HG03354 (cell line): ENCODE measurements at regions not wholly inside any gene's neighbourhood (a gene's known extent, or its start where the extent isn't known, plus 50 kb on each side); places are given as distances from the start of the nearest gene placed in this dataset.

ENCODE experiments used
- ATAC-seq: cut with Tn5 transposase; IDR thresholded peaks from one replicate; pipeline ENCODE4 v1.9.1; 2021; ENCODE audit warnings: mild to moderate bottlenecking; ENCODE audit not compliant: unreplicated experiment, poor library complexity, severe bottlenecking

DNA sequence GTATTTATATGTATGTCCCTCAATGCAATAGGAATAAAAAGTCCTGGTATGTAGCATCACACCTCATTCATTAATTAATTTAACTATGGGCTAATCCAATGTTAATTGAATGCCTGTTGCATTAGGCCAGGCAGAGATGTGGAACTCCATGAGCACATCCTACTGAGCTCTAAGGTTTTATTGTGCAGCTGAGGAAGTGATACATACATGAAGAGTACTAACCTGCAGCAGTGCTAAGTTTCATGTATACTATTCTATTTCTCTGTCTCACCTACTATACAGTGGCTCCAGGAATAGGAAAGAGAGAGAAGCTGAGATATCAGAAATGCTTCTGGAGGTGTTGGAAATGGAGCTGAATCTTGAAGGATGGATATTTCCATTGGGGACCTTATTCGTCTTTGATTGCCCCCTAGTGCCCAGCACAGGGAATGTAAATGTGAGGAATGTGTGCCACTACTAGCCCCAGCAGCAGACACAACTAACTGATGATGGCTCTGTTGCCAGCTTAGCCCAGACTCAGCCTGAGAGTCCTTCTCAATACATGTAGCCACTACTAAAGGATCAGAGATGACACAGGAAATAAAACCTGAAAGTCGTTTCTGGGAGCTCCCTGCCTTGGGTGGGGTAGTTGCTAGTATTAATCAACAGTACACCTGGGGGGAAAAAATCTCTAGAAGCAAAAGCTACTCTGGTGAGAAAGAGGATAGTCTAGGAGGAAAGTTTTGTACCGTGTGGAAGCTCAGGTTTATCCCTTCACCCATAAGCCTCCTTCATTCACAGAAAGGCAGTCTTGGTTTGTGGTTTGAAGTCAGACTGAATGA lies 173.3 kb upstream of the FOXD3 start:
- ATAC-seq = peak; percentile 85

DNA sequence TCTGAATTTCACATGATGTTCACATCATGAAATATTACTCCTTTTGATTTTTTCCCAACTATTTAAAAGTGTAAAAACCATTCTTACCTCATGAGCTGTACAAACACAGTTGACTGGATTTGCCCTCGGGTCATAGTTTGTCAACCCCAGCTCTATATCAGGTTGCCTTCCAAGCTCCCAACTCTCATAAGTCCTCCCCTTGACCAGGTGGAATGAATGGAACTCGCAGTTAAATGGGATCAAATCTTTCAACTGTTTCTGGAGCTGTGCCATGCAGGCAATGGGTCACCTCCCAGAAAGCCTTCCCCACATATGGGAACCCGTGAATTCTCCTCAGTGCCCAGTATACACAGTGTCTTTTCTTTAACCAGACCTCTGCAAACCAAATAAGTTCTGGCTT lies 169.8 kb upstream of the FOXD3 start:
- ATAC-seq = no peak

DNA sequence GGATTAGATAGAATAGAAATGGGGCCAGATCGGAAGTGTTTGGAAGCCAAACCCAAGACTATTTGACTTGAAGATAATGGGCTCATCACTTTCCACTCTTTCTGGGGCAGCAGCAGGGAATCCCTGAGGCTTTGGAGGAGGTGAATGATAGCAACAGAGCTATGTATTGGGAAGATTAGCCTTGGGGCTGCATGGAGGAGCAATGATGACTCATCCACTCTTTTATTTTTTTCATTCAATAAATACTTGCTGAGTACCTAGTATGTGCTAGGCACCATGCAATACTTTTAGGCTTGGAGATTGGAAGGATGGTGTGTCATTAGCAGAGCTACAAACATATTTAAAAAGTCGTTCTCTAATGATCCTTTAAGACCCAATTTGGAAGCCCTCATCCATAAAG lies 166.9 kb upstream of the FOXD3 start:
- ATAC-seq = no peak

DNA sequence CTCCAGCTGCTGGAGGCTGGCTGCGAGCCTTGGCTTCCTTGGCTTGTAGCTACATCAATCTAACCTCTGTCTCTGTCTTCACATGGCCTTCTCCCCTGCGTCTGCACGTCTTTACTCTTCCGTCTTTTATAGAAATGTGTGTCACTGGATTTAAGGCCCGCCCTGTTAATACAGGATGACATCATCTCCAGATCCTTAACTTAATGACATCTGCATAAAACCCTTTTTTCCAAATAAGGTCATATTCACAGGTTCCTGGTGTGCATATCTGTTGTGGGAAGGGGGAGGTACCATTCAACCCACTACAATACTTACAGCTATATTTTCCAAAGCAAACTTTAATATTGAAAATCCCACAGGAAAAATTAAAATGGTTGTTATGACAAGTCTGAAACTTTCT lies 165.3 kb upstream of the FOXD3 start:
- no peak for ATAC-seq

DNA sequence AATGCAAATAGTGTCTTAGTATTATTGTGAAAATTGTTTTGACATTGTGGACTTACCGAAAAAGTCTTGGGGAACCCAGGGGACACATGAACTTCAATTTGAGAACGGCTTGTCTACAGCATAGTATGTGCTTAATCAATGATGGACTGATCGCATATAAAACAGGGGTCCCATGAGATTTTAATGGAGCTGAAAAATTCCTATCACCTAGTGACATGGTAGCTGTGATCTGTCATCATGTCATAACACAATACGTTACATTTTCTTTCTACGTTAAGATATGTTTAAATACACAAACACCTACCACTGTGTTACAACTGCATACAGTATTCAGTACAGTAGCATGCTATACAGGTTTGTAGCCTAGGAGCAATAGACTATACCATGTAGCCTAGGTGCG lies 153.3 kb upstream of the FOXD3 start:
- ATAC-seq = no peak

DNA sequence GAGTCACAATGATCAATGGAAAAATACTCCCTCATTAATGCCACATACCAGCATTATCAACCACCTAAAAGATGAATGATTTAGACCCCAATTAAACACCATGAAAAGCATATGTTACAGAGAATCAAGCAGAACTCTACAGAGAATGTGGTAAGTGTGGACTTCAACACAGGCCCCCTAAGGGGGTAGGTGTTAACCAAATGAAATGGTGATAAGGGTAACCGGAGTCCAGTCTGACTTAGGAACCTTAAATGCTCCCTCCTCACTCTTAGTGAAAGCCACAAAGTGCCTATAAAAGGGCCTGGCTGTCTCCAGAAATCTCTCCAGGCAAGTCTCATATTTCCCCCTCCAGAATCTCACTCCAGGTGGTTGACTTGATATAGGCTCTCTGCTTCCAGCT lies 149.2 kb upstream of the FOXD3 start:
- no peak for ATAC-seq

DNA sequence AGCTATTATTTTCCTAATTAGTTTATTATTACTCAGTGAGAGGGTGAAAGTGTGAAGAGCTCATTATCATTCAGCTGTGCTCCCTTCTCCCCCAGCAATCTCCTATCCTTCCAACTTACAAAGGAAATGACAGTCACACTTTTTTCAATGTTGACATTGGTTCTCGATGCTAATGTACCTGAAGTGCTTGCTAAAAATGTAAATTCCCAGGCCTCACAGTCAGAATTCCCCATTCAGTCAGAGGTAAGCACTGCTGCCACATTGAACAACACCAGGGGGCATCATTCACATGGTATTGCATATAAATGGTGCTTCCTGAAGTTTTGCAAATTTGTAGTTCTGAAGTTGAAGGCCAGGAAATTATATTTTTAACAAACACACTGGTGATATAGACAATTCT lies 132.7 kb upstream of the FOXD3 start:
- ATAC-seq = no peak

DNA sequence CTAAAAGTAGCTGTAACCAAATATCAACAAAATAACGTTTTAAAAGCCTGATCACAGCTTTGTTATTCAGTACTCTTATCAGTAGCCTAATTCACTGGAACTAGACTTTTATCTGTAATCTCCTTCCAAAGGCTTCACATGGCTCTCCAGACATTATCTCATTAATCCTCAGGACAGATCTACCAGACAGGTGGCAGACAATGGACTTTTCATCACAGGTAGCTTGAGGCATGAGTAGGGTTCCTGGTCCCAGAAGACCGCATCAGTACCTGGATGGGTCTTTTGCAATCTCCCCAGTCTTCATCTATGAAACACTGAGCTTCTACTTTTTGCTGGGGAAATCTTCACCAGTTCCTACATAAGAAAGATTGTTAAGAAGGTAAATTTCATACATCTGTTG lies 132.2 kb upstream of the FOXD3 start:
- ATAC-seq = no peak

DNA sequence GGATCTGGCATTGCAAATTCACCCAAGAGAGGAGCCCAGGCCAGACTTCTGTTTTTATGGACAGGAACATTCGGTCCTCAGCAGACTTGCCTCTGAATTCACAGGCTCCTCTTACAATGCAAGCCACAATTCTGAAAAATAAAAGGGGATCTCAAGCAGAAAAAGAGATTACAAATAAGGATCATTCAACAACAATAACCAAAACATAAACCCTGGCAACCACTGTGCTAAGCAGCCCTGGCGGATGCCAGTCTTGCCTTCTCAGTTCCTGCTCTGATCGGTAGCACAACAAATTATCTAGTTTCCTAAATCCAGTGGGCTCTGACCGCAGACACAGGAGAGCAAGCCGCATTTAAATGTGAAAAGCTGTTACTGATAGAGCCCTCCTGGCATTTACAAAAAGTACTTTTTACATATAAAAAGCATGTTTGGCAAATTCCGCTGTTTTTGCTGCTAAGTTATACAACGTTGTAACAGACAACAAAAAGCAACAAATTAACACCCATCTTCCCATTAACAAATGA lies 123.4 kb upstream of the FOXD3 start:
- ATAC-seq = no peak

DNA sequence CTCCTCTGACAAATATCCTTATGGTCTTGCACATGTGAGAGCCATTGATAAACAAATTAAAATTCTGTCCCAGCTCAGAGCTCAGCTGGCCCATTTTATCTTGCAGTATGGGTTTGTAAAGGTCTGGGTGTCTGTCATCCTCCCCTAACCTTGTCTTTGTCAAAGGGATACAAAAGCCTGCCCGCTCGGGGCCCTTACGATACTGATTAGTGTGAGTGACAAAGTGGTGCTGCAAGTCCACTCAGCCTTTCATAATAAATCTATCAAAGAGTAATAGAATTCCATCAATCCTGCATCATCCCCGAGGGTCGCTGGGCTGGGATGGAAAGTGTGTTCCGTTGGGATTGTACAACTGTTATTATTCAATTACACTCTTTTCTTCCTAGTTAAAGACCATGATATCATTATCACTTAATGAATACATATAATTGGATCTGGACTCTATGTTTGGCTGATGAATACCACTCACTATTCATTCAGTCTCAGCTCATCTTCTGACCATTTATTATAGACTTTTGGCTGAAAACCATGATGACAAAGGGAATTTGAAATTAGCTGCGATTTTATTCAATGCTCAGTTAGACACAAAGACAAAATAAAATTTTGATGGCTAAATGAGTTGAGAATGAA lies 122.5 kb upstream of the FOXD3 start:
- no peak for ATAC-seq

DNA sequence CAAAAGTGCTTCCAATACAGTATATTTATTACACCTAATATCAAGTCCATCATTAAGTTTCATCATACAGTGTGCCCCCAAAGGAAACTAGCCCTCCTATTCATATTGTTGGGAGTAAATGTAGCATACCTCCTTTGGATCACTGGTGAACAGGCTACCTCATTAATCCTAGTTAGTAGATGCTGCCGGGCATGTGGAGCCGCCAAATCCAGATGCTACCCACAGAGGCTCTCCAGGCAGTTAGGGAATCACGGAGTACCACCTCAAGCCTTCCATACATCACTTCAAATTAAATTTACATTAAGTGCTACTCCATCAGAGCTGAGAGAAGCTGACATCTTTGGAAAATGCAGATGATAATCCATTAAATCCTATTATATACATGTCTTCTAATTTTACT lies 121.7 kb upstream of the FOXD3 start:
- no peak for ATAC-seq

DNA sequence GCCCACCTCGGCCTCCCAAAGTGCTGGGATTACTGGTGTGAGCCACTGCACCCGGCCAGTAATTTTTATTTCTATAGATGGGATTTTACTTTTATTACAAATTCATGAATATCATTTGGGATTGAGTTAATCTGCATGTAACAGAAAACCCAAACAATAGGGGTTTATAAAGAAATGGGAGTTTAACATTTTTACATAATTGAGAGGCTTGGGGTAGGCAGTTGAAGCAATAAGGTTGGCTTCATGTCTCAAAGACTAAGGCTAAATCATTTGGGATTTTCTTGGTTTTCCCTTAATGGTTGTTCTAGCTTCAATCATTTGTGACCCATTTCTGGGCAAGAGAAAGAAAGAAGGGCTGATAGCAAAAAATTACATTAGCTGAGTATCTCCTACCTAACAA lies 118.7 kb upstream of the FOXD3 start:
- no peak for ATAC-seq

DNA sequence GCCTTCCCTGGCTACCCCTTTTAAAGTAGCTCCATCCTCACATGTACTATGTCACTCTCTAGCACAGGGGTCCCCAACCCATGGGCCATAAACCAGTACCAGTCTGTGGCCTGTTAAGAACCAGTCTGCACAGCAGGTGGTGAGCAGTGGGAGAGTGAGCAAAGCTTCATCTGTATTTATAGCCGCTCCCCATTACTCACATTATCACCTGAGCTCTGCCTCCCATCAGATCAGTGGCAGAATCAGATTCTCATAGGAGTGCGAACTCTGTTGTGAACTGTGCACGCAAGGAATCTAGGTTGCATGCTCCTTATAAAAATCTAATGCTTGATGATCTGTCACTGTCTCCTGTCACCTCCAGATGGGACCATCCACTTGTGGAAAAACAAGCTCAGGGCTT lies 116.6 kb upstream of the FOXD3 start:
- ATAC-seq = no peak

DNA sequence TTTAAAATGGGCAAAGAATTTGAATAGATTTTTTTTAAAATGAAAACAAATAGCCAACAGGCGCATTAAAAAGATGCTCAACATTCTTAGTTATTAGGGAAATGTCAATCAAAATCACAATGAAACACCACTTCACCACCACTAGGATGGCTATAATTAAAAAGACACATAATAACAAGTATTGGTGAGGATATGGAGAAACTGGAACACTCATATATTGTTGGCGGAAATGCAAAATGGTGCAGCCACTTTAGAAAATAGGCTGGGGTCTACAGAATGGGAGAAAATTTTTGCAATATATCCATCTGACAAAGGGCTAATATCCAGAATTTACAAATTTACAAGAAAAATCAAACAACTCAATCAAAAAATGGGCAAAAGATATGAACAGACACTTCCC lies 107.8 kb upstream of the FOXD3 start:
- no peak for ATAC-seq

DNA sequence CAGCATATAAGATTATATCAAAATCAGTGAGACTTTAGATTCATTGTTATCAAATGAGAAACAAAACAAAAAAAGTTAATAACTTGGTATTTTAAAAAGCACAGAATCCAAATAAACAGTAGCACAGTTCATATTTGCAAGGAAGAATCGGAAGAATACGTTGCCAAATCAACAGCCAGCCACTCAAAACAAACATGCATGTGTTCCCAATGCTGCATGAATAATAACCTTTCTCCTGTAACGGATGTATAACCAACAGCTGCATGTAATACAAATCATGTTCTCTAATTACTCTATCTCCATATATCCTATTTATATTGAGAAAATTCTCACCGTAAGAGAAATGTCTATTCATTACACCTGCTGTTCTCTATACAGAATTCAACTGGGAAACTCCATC lies 98.9 kb upstream of the FOXD3 start:
- no peak for ATAC-seq

DNA sequence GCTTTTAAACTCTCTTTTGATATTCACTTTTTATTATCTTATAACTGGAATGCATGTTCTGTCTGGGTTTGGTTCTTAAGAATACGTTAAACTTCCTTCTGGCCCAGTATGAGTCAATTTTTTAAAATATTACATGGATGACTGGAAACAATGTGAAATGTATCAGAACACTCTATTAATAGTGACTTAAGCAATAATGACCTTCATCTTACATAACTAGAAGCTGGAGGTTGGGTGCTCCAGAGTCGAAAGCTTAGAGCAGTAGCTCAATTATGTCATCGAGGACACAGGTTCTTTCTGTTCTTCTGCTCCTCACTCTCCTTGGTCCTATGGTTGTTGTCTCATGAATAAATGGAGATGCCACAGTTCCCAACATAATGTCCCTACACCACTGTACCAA lies 91.6 kb upstream of the FOXD3 start:
- ATAC-seq = no peak

DNA sequence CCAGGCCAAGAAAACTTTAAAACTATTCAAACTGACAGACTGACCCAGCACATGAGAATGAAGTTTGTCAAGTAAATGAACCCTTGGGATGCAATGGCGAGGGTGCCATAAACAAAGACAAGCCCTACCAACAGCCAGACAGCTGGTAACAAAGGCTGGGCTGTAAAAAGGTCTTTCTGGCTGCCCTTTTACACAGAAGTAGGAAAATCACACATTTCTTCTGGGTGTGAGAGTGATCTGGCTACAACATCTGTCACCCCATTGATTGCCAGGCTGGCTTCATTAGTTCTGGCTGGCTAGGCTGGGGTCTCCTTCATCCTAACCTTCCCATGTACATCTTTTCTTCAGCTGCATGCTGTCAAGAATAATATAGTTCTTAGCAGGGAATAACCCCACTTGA lies 83.6 kb upstream of the FOXD3 start:
- no peak for ATAC-seq

DNA sequence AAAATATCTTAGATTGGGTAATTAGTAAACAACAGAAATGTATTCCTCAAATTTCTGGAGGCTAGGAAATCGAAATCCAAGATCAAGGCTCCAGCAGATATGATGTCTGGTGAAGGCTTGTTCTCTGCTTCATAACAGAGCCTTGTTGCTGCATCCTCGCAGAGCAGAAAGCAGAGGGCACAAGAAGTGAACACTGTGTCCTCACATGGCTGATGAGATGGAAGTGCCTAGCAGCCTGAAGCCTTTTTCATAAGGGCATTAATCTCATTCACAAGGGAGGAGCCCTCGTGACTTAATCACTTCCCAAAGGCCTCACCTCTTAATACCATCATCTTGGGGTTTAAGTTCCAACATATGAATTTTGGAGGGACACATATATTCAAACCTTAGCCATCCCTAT lies 77.2 kb upstream of the FOXD3 start:
- no peak for ATAC-seq

DNA sequence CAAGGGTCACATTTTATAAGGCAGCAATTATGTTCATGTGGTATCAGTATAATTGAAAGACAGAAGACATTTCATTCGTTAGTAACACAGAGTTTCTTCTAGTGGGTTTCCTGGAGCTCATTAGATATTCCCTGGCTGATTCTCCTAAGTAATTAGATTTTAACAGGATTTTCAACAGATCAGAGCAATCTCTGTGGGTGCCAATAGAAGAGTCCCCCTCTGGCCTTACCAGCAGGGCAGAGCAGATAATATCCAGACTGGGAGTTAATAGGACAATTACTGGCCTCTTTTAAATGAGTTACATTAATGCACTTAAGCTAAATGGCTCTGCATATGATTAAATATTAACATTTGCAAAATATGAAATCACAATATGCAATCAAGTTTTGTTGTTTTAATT lies 74.2 kb upstream of the FOXD3 start:
- no peak for ATAC-seq

DNA sequence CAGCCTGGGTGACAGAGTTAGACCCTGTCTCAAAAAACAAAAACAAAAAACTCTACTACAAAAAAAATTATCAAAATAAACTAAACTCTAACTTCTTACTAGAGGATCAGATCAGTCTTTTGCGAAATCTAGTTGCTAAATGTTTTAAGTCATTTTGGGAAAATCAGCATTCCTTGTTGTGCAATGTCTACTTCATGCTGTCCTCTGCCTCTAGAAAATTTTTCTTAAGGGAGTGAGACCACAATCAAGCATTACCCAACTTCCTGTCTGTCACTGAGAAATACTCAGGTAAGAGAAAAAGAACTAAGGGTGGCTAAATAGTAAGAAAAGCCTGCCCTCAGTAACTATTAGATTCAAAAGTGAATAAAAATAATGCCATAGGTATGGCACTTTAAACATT lies 67.2 kb upstream of the FOXD3 start:
- no peak for ATAC-seq

DNA sequence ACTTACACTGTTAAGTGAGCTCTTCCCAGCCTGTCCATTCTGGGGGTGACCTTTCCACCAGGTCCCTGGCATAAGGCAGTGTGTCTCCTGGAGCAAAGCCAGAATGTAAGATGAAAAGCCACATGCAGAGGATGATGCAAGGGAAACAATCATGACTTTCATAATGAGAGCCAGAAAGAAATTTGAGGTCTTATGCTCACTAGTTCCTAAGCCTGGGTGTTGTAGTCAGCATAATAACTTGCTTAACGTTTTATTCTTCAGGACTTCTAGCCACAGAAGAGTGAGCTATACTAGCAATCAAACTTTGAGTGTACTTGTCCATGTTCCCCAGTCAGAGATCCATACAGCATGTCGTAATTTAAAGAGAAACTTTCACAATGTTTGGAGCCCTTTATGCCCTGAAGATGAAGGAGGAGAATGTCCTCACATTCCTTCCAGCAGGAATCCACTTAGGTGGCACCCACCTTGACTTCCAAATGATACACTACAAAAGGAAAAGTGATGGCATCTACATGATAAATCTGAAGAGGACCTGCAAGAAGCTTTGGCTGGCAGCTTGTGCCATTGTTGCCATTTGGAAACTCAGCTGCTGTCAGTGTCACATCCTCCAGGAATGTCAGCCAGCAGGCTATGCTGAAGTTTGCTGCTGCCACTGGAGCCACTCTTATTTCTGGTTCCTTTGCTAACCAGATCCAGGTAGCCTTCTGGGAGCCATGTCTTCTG lies 60.5 kb upstream of the FOXD3 start:
- ATAC-seq = no peak
